ENCODE measurements at regions not wholly inside any gene's neighbourhood (a gene's known extent, or its start where the extent isn't known, plus 50 kb on each side); places are given as distances from the start of the nearest gene placed in this dataset.

GRCh38 chr9:82513242-82513751 is 524.7 kb downstream of the SPATA31D1 start:
- DNase-seq (ENCODE audit: low read depth), result no peak
- no peak for TF ChIP-seq CTCF (IDR thresholded peaks at IDR 0.05; ENCODE audit: control insufficient read depth, extremely low read depth, insufficient read depth)

DNA sequence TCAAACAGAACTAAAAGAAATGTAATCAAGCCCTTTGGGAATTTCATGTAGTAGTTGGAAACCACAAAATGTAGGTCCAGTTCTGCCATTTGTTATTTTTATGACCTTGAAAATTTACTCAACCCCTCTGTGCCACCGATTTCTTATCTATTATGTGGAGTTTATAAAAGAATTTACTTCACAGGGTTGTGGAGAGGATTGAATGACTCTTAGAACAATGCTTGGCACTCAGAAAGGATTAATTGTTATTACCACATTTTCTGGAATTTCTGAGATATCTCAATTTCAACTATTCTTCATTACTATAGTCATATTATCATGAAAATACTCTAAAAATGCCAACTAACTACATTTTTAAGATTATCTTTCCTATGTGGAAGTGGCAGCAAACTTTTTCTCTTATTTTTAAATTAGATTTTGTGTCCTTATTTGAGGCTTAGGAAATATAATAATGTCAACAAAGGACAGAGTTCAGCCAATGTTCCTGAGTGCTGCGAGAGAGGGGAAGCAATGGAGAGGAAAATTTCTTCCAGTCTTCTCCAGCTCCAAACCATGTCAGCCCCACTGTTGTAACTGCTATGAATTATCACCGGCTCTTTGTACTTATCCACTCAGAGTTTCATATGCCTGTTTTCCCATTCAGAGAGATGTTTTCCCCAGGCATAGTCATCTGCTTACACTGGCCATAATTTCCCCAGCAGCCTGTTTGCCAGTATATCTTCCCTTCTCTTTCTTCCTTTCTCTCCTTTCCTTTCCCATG is 525.6 kb downstream of the SPATA31D1 start:
- no peak overlapping the region for H3K4me3 ChIP-seq (ENCODE audit: low read depth, low read length)
- TF ChIP-seq CTCF (IDR thresholded peaks at IDR 0.05; ENCODE audit: control insufficient read depth, extremely low read depth, insufficient read depth), result no peak
- DNase-seq (ENCODE audit: low read depth), result no peak

More at GRCh38 chr9:82513242-82513751, 524.7 kb downstream of the SPATA31D1 start:
- no peak overlapping the region for H3K4me3 ChIP-seq (ENCODE audit: low read depth, low read length)

DNA sequence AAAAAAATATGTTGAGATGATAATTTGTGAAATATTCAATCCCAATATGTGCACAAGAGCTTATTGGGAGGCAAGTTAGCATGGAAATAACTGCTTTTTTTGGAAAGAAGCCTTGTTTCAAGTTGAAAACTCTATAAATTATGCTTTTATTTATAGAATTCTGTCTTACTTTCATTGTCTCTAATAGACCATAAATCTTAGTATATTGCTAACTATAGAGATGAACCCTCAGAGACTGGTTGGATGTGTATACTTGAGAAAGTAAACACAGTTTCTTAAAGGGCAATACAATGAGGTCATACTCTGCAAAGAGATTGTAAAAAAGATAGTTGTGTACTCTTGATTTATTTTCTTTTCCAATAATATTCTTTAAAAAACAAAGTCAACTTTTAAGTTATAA is 530.3 kb downstream of the SPATA31D1 start:
- DNase-seq (ENCODE audit: low read depth), result no peak
- no peak overlapping the region for H3K4me3 ChIP-seq (ENCODE audit: low read depth, low read length)
- no peak for TF ChIP-seq CTCF (IDR thresholded peaks at IDR 0.05; ENCODE audit: control insufficient read depth, extremely low read depth, insufficient read depth)

DNA sequence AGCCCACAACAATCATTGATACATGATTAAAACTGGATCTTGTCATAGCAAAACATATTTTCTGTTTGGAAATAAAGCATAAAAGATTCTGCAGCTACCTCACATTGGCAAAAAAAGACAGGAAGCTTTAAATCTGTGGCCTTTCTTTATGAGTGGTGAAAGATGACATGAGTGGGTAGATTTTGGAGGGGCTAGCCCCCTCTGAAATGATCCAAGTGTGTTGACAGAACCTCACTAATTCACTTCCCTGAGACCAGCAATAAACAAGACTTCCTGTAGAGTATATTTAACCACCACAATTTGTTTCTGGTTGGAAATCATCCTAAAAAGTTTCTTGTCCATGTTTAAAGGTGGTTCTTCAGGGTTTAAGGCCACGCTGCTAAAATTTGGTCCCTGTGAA is 530.8 kb downstream of the SPATA31D1 start:
- no peak overlapping the region for H3K4me3 ChIP-seq (ENCODE audit: low read depth, low read length)
- TF ChIP-seq CTCF (IDR thresholded peaks at IDR 0.05; ENCODE audit: control insufficient read depth, extremely low read depth, insufficient read depth), result no peak
- DNase-seq (ENCODE audit: low read depth), result no peak

GRCh38 chr9:82524407-82524806 is 535.8 kb downstream of the SPATA31D1 start:
- TF ChIP-seq CTCF (IDR thresholded peaks at IDR 0.05; ENCODE audit: control insufficient read depth, extremely low read depth, insufficient read depth), result no peak
- no peak for DNase-seq (ENCODE audit: low read depth)
- H3K4me3 ChIP-seq (ENCODE audit: low read depth, low read length), result no peak overlapping the region

GRCh38 chr9:82526577-82526976 is 536.4 kb downstream of the RASEF start:
- TF ChIP-seq CTCF (IDR thresholded peaks at IDR 0.05; ENCODE audit: control insufficient read depth, extremely low read depth, insufficient read depth), result no peak
- no peak for DNase-seq (ENCODE audit: low read depth)
- no peak overlapping the region for H3K4me3 ChIP-seq (ENCODE audit: low read depth, low read length)

DNA sequence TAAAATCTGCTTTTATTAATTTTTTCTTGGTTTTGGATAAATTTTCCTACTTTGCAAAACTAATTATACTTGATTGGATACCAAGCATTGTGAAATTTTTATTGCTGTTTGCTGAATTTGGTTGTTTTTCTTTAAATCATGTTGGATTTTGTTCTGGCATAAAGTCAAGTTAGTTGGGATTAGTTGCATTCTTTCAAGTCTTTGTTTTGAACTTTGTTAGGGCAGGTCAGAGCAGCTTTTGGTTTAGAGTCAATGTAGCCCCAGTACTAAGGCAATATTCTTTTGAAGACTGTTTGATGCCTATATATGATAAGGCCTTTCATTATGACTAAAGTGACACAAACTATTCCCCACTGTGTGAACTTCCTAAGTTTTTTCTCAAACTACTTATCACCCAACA is 531.1 kb downstream of the RASEF start:
- TF ChIP-seq CTCF (IDR thresholded peaks at IDR 0.05; ENCODE audit: control insufficient read depth, extremely low read depth, insufficient read depth), result no peak
- no peak overlapping the region for H3K4me3 ChIP-seq (ENCODE audit: low read depth, low read length)
- DNase-seq (ENCODE audit: low read depth), result no peak
